SU-DHL-6 (cell line): ENCODE measurements at regions not wholly inside any gene's neighbourhood (a gene's known extent, or its start where the extent isn't known, plus 50 kb on each side); places are given as distances from the start of the nearest gene placed in this dataset.

ENCODE experiments used
- H2AFZ ChIP-seq: fragments of 200-600 bp; sonication (generic); 2 replicates; pipeline ENCODE4 v1.6.1; 2014; ENCODE audit warnings: low read depth, mild to moderate bottlenecking, moderate library complexity, mixed read lengths, antibody characterized with exemption, low read length; ENCODE audit not compliant: severe bottlenecking
- H3F3A ChIP-seq: fragments of 200-600 bp; shearing (Covaris generic); 2 replicates; pipeline ENCODE4 v1.6.0; 2016; ENCODE audit warnings: antibody characterized with exemption, mild to moderate bottlenecking; ENCODE audit not compliant: insufficient read depth
- H3K27ac ChIP-seq: fragments of 200-600 bp; sonication (generic); 2 replicates; pipeline ENCODE4 v1.5.1; 2016; ENCODE audit warnings: low read depth, mild to moderate bottlenecking, low read length, moderate library complexity, mixed read lengths
- H3K27me3 ChIP-seq: fragments of 200-600 bp; sonication (generic), shearing (Covaris generic); 2 replicates; pipeline ENCODE4 v1.6.0; 2014; ENCODE audit warnings: mild to moderate bottlenecking, low read length
- H3K36me3 ChIP-seq: fragments of 200-600 bp; sonication (generic); 2 replicates; pipeline ENCODE4 v1.6.1; 2014; ENCODE audit warnings: mild to moderate bottlenecking, low read length, mixed read lengths
- H3K4me2 ChIP-seq: fragments of 300-600, 200-600 bp; shearing (Covaris generic), sonication (generic); 2 replicates; pipeline ENCODE4 v1.6.0; 2014; ENCODE audit warnings: low read length, low read depth, mild to moderate bottlenecking; ENCODE audit not compliant: poor library complexity, severe bottlenecking
- H3K4me3 ChIP-seq: fragments of 200-600 bp; sonication (generic); 2 replicates; pipeline ENCODE4 v1.5.1; 2014; ENCODE audit warnings: antibody characterized with exemption, low read length, mild to moderate bottlenecking, mixed read lengths; ENCODE audit not compliant: insufficient read depth, poor library complexity, severe bottlenecking
- H3K79me2 ChIP-seq: fragments of 200-600 bp; sonication (generic); 2 replicates; pipeline ENCODE4 v1.6.1; 2014; ENCODE audit warnings: mild to moderate bottlenecking, low read length, moderate library complexity; ENCODE audit not compliant: insufficient read depth
- H3K9ac ChIP-seq: fragments of 200-600 bp; sonication (generic); 2 replicates; pipeline ENCODE4 v1.7.0; 2014; ENCODE audit warnings: mild to moderate bottlenecking, low read length
- H3K9me2 ChIP-seq: fragments of 200-600 bp; sonication (generic); replicated peaks from 2 replicates; pipeline ENCODE4 v1.6.1; 2014; ENCODE audit warnings: low read length; ENCODE audit not compliant: insufficient read depth
- H3K9me3 ChIP-seq: fragments of 200-600 bp; sonication (generic); 2 replicates; pipeline ENCODE4 v1.6.1; 2014; ENCODE audit warnings: low read length, mixed read lengths; ENCODE audit not compliant: insufficient read depth
- H4K20me1 ChIP-seq: fragments of 200-600 bp; sonication (generic); 2 replicates; pipeline ENCODE4 v1.6.1; 2014; ENCODE audit warnings: low read depth, mild to moderate bottlenecking, antibody characterized with exemption, low read length, moderate library complexity, mixed read lengths
- EZH2phosphoT487 ChIP-seq: fragments of 200-600 bp; sonication (generic), shearing (Covaris generic); conservative IDR thresholded peaks from 2 replicates; pipeline ENCODE4 v1.6.1; 2018; ENCODE audit warnings: mild to moderate bottlenecking, antibody characterized with exemption, low read length, moderate library complexity, mixed read lengths
- TF ChIP-seq, protein P1 (sequence below): fragments of 200-600 bp; sonication (generic); IDR thresholded peaks from one replicate; pipeline ENCODE4 v1.5.1; 2017; ENCODE audit warnings: antibody characterized with exemption, mild to moderate bottlenecking, low read length, moderate library complexity; ENCODE audit not compliant: insufficient read depth, poor library complexity, severe bottlenecking

DNA sequence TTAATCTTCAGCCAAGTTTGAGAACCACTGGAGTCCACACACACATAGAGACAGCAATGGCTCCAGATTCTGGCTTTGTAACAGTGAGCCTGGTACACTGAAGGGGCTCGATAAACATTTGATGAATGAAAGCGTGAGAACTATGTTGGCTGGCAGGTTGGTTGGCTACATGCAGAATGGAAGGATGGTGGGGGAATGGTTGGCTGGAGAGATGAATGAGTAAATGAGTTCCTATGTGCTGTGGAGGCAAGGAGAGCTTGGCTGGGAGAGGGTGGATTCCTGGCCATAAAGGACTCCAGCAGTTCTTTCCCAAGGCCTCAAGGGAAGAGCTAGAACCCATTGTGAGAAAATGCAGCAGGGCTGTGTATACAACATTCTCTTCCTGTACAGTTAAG is 168.0 kb upstream of the NECTIN1 start:
- Histone ChIP-seq H3K36me3 (no peaks in the 10 kb centered on the region), H3K9ac (no peak overlapping the region)

DNA sequence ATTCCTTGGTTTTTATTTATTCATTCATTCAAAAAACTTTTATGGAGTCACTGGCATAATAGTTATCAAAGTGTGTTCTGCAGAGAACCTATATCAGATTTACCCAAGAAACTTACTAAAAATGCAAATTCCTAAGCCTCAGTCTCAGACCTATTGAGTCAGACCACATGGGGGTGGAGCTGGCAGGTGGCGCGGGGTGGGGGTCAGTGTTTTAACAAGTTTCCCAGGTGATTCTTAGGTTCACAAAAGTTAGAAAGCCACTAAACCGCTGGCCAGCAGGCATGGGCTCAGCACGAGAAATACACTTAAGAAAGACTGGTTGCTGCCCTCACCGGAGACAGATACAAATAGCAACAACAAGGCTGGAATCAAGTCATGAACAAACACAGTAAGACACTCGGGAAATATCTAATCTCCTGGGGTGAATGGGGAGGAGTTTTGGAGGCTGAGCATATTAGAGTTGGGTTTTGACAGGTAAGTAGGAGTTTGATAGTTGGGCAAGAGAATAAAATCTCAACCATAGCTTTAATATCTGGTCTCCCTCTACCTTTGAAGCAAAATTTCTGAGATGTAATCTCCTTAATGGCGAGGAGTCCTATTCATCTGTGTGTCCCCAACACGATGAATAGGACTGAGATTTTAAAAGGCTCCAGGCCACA is 167.5 kb upstream of the NECTIN1 start:
- Histone ChIP-seq H3K27ac (no peak overlapping the region), H3F3A (no peaks in the 10 kb centered on the region), H4K20me1 (no peaks in the 10 kb centered on the region), H3K4me3 (no peak overlapping the region), H2AFZ (no peak overlapping the region), H3K27me3 (no peaks in the 10 kb centered on the region), H3K9ac (no peak overlapping the region), H3K9me3 (no peaks in the 10 kb centered on the region), H3K9me2 (no peaks in the 10 kb centered on the region), H3K79me2 (no peaks in the 10 kb centered on the region), H3K36me3 (no peaks in the 10 kb centered on the region), H3K4me2 (no peak overlapping the region)
- TF ChIP-seq EZH2phosphoT487: no peak
- TF ChIP-seq, protein P1, sequence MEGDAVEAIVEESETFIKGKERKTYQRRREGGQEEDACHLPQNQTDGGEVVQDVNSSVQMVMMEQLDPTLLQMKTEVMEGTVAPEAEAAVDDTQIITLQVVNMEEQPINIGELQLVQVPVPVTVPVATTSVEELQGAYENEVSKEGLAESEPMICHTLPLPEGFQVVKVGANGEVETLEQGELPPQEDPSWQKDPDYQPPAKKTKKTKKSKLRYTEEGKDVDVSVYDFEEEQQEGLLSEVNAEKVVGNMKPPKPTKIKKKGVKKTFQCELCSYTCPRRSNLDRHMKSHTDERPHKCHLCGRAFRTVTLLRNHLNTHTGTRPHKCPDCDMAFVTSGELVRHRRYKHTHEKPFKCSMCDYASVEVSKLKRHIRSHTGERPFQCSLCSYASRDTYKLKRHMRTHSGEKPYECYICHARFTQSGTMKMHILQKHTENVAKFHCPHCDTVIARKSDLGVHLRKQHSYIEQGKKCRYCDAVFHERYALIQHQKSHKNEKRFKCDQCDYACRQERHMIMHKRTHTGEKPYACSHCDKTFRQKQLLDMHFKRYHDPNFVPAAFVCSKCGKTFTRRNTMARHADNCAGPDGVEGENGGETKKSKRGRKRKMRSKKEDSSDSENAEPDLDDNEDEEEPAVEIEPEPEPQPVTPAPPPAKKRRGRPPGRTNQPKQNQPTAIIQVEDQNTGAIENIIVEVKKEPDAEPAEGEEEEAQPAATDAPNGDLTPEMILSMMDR: no peak

More for the DNA sequence above, 168.0 kb upstream of the NECTIN1 start:
- H3K79me2 ChIP-seq: no peaks in the 10 kb centered on the region
- no peak overlapping the region for H2AFZ ChIP-seq
- no peak for TF ChIP-seq EZH2phosphoT487
- TF ChIP-seq, protein P1: no peak
- no peaks in the 10 kb centered on the region for H3K9me2 ChIP-seq
- H3K9me3 ChIP-seq: no peaks in the 10 kb centered on the region
- H3K27ac ChIP-seq: no peak overlapping the region
- H4K20me1 ChIP-seq: no peaks in the 10 kb centered on the region
- no peak overlapping the region for H3K4me3 ChIP-seq
- no peak overlapping the region for H3K4me2 ChIP-seq
- H3F3A ChIP-seq: no peaks in the 10 kb centered on the region
- H3K27me3 ChIP-seq: no peaks in the 10 kb centered on the region

DNA sequence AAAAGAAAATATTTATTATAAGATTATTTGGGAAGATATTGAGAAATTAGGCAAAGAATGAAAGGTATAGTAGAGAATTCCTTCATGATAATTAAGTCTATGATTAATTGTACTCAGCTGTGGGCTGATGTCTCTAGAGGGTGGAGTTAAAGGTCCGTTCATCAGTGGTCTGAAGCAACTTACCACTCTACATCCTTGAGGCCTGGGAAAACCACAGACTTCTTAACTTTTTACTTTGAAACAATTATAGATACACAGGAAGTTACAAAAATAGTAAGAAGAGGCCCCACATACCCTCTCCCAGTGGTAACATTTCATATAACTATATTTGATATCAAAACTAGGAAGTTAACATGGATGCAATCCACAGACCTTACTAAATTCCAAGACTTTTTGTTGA is 167.0 kb upstream of the NECTIN1 start:
- no peak overlapping the region for H2AFZ ChIP-seq
- no peak overlapping the region for H3K4me2 ChIP-seq
- H3K36me3 ChIP-seq: no peaks in the 10 kb centered on the region
- H3K79me2 ChIP-seq: no peaks in the 10 kb centered on the region
- TF ChIP-seq EZH2phosphoT487: no peak
- TF ChIP-seq, protein P1: no peak
- H4K20me1 ChIP-seq: no peaks in the 10 kb centered on the region
- no peaks in the 10 kb centered on the region for H3F3A ChIP-seq
- no peak overlapping the region for H3K27ac ChIP-seq
- no peaks in the 10 kb centered on the region for H3K9me3 ChIP-seq
- no peaks in the 10 kb centered on the region for H3K27me3 ChIP-seq
- H3K9ac ChIP-seq: no peak overlapping the region
- H3K9me2 ChIP-seq: no peaks in the 10 kb centered on the region
- no peak overlapping the region for H3K4me3 ChIP-seq
